ENCODE measurements at regions not wholly inside any gene's neighbourhood (a gene's known extent, or its start where the extent isn't known, plus 50 kb on each side); places are given as distances from the start of the nearest gene placed in this dataset.
A peak's percentile ranks its signal among the peaks of the same experiment; 100 is the strongest.

DNA sequence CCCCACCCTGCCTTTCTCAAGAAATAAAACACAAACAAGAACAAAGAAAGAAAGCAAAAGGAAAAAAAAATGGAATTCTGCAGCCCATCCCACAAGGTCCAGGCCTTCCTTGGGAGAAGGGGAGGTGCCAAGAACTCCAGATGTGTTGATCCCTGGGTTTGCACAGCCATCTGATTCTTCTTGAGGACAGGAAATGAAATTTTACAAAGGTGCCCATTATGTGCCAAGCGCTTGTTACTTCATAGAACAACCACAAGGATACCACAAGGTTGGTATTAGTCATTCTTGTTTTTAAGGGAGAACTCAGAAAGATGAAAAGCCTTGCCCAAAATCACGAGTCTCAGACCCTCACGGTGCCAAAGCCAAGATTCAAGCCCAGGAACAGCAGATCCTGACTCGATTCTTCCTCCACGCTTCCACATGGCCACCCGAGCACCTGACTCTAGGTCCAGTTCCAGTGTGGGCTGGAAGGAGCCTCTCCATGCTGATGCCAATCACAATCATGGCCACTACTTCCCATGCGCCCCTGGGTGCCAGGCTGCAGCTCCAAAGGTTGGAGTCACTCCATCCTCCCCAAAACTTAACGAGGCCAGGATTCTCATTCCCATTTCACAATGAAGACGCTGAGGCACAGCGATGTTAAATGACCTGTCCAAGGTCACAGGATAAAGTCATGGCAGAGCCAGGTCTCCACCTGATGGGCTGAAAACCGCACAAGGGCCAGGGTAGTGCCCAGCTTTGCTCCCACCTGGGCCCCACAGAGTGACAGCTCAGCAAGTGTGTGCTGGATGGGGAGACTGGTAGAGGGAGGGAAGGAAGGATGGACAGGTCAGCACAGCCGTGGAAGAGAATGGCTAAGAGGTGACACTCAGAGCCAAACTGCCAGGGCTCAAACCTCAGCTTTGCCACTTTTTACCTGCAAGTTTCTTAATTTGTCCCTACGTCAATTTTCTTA, 66.7 kb upstream of the TOP1 start:
- no peak overlapping the region for H3K23ac ChIP-seq (ENCODE audit: low read length)
- no peak overlapping the region for H3K9ac ChIP-seq (ENCODE audit: low read length)
- no peak overlapping the region for H3K4me2 ChIP-seq (ENCODE audit: low read length)
- no peak overlapping the region for H3K4ac ChIP-seq (ENCODE audit: low read depth, low read length)
- peaks cover 2% of the 10 kb centered on the region for H3K4me1 ChIP-seq (ENCODE audit: control insufficient read depth, low read depth, low read length)
- no peak overlapping the region for H2BK15ac ChIP-seq (replicated peaks; ENCODE audit: low read depth)
- H3K79me1 ChIP-seq (ENCODE audit: low read length): no peaks in the 10 kb centered on the region
- no peak overlapping the region for H3K4me3 ChIP-seq (ENCODE audit: low read length)
- no peak overlapping the region for H4K5ac ChIP-seq (ENCODE audit: low read length)
- no peak overlapping the region for H3K27ac ChIP-seq (ENCODE audit: low read depth, low read length)
- DNase-seq: no peak
- H2BK120ac ChIP-seq (ENCODE audit: low read depth, low read length): no peak overlapping the region
- no peak overlapping the region for H4K8ac ChIP-seq (ENCODE audit: low read depth, low read length)
- H3K27me3 ChIP-seq (ENCODE audit: insufficient read depth, low read length, poor library complexity): no peaks in the 10 kb centered on the region
- no peak overlapping the region for H2BK5ac ChIP-seq (ENCODE audit: low read length)
- no peak overlapping the region for H2AK5ac ChIP-seq (ENCODE audit: low read length)
- no peaks in the 10 kb centered on the region for H3K36me3 ChIP-seq (ENCODE audit: control insufficient read depth, insufficient read depth, low read length)
- no peak overlapping the region for H3K18ac ChIP-seq (ENCODE audit: low read length)
- H3K56ac ChIP-seq (ENCODE audit: low read length): no peak overlapping the region
- no CpG with 5 or more reads among the region's 13 CpGs for WGBS (ENCODE audit: extremely low coverage, insufficient coverage, low lambda C conversion rate)
- H3K79me2 ChIP-seq (ENCODE audit: control insufficient read depth, insufficient read depth, low read length): no peaks in the 10 kb centered on the region

DNA sequence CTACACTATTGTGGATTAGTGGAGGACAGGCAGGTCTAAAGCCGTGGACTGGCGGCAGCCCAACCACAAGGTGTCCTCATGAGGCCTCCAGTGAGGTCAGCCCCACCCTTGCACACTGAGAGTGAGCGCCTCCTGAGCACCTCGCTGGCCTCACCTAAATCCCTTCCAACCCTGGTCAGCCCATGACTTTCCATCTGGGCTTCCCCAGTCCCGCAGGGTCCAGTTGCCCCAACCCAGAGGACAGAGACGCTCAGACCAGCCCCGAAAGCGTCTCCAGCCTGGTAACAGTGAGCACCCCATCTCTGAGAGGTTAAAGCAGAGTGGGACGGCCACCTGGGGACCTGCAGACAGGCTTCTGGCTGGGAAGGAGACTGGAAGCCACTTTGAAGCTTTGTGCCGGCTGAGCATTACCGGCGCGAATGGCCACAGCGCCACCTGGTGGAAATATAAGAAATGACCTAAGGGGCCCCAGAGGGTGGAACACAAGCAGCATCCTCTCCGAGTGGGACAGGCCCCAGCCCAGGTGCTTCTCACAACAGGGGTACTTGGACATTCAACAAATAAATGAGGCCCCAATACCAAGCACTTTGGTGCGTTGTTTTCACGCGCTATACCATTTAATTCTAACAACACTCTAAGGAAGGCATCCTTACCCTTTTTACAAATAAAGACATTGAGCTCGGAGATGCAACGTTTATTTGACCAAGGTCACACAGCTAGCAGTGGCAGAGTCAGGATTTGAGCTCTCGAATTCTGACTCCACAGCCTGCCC, 65.7 kb upstream of the TOP1 start:
- Histone ChIP-seq H3K9ac (ENCODE audit: low read length) (peak overlapping the region; percentile 33), H3K27ac (ENCODE audit: low read depth, low read length) (no peak overlapping the region), H3K36me3 (ENCODE audit: control insufficient read depth, insufficient read depth, low read length) (no peaks in the 10 kb centered on the region), H3K27me3 (ENCODE audit: insufficient read depth, low read length, poor library complexity) (no peaks in the 10 kb centered on the region), H3K4me3 (ENCODE audit: low read length) (no peak overlapping the region), H4K8ac (ENCODE audit: low read depth, low read length) (no peak overlapping the region), H3K79me2 (ENCODE audit: control insufficient read depth, insufficient read depth, low read length) (no peaks in the 10 kb centered on the region), H2BK15ac (replicated peaks; ENCODE audit: low read depth) (no peak overlapping the region), H3K23ac (ENCODE audit: low read length) (no peak overlapping the region), H3K4ac (ENCODE audit: low read depth, low read length) (no peak overlapping the region), H2BK5ac (ENCODE audit: low read length) (no peak overlapping the region), H3K79me1 (ENCODE audit: low read length) (no peaks in the 10 kb centered on the region), H2BK120ac (ENCODE audit: low read depth, low read length) (no peak overlapping the region), H3K4me2 (ENCODE audit: low read length) (no peak overlapping the region), H3K56ac (ENCODE audit: low read length) (peak overlapping the region; percentile 73), H2AK5ac (ENCODE audit: low read length) (no peak overlapping the region), H4K5ac (ENCODE audit: low read length) (no peak overlapping the region), H3K4me1 (ENCODE audit: control insufficient read depth, low read depth, low read length) (peaks cover 2% of the 10 kb centered on the region), H3K18ac (ENCODE audit: low read length) (no peak overlapping the region)
- DNase-seq: peak; percentile 83
- no CpG with 5 or more reads among the region's 21 CpGs for WGBS (ENCODE audit: extremely low coverage, insufficient coverage, low lambda C conversion rate)

DNA sequence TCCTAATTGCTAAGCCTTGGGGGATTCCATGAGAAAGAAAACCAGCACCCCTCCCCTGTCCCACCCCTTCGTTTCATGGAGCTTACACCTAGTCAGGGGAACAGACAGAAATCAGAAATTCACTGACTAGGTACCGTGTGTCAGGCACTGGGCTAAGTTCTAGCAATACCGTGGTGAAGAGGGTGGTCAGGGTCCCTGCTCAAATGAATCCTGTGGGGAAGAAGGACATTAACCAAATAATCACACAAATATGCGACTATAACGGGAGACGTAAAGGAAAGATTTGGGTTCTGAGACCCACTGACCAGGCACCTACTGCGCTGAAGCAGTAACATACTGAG, 65.1 kb upstream of the TOP1 start:
- Histone ChIP-seq H3K18ac (ENCODE audit: low read length) (no peak overlapping the region), H2BK5ac (ENCODE audit: low read length) (no peak overlapping the region), H3K4me3 (ENCODE audit: low read length) (no peak overlapping the region), H3K4me2 (ENCODE audit: low read length) (no peak overlapping the region), H3K4me1 (ENCODE audit: control insufficient read depth, low read depth, low read length) (peaks cover 2% of the 10 kb centered on the region), H3K27ac (ENCODE audit: low read depth, low read length) (no peak overlapping the region), H3K23ac (ENCODE audit: low read length) (no peak overlapping the region), H4K5ac (ENCODE audit: low read length) (no peak overlapping the region), H4K8ac (ENCODE audit: low read depth, low read length) (no peak overlapping the region), H2BK15ac (replicated peaks; ENCODE audit: low read depth) (no peak overlapping the region), H3K27me3 (ENCODE audit: insufficient read depth, low read length, poor library complexity) (no peaks in the 10 kb centered on the region), H3K56ac (ENCODE audit: low read length) (no peak overlapping the region), H3K79me1 (ENCODE audit: low read length) (no peaks in the 10 kb centered on the region), H2AK5ac (ENCODE audit: low read length) (no peak overlapping the region), H3K79me2 (ENCODE audit: control insufficient read depth, insufficient read depth, low read length) (no peaks in the 10 kb centered on the region), H3K36me3 (ENCODE audit: control insufficient read depth, insufficient read depth, low read length) (no peaks in the 10 kb centered on the region), H3K4ac (ENCODE audit: low read depth, low read length) (no peak overlapping the region), H2BK120ac (ENCODE audit: low read depth, low read length) (no peak overlapping the region), H3K9ac (ENCODE audit: low read length) (no peak overlapping the region)
- no CpG with 5 or more reads among the region's 7 CpGs for WGBS (ENCODE audit: extremely low coverage, insufficient coverage, low lambda C conversion rate)
- no peak for DNase-seq

DNA sequence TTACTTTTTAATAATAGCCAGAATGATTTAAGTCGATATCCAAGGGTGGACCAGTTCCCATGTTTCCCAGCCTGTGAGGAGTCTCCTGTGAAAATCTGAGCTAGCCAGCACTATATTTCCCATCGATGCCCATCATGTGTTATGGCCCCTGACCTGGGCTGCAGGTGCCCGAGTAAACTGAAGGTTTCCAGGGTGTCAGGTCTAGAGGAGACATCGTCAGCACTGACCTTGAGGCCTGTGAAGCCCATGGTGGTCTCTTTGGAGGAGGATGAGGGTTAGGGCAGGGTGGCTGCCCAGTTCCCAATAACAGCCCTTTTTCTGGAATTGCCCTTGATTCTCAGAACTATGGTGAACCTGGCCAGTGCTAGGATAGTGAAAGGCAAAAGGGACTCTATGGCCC, 63.0 kb upstream of the TOP1 start:
- no peak overlapping the region for H2BK15ac ChIP-seq (replicated peaks; ENCODE audit: low read depth)
- H2BK120ac ChIP-seq (ENCODE audit: low read depth, low read length): no peak overlapping the region
- no peak overlapping the region for H3K23ac ChIP-seq (ENCODE audit: low read length)
- WGBS (ENCODE audit: extremely low coverage, insufficient coverage, low lambda C conversion rate): no CpG with 5 or more reads among the region's 4 CpGs
- no peaks in the 10 kb centered on the region for H3K79me2 ChIP-seq (ENCODE audit: control insufficient read depth, insufficient read depth, low read length)
- H3K27me3 ChIP-seq (ENCODE audit: insufficient read depth, low read length, poor library complexity): no peaks in the 10 kb centered on the region
- H3K4me3 ChIP-seq (ENCODE audit: low read length): no peak overlapping the region
- H3K56ac ChIP-seq (ENCODE audit: low read length): no peak overlapping the region
- H2AK5ac ChIP-seq (ENCODE audit: low read length): no peak overlapping the region
- no peak overlapping the region for H3K4me2 ChIP-seq (ENCODE audit: low read length)
- no peak overlapping the region for H3K4ac ChIP-seq (ENCODE audit: low read depth, low read length)
- no peaks in the 10 kb centered on the region for H3K36me3 ChIP-seq (ENCODE audit: control insufficient read depth, insufficient read depth, low read length)
- H2BK5ac ChIP-seq (ENCODE audit: low read length): no peak overlapping the region
- H3K9ac ChIP-seq (ENCODE audit: low read length): no peak overlapping the region
- DNase-seq: no peak
- H3K27ac ChIP-seq (ENCODE audit: low read depth, low read length): no peak overlapping the region
- H4K5ac ChIP-seq (ENCODE audit: low read length): no peak overlapping the region
- no peak overlapping the region for H3K18ac ChIP-seq (ENCODE audit: low read length)
- H4K8ac ChIP-seq (ENCODE audit: low read depth, low read length): no peak overlapping the region
- no peaks in the 10 kb centered on the region for H3K79me1 ChIP-seq (ENCODE audit: low read length)
- peaks cover 2% of the 10 kb centered on the region for H3K4me1 ChIP-seq (ENCODE audit: control insufficient read depth, low read depth, low read length)

DNA sequence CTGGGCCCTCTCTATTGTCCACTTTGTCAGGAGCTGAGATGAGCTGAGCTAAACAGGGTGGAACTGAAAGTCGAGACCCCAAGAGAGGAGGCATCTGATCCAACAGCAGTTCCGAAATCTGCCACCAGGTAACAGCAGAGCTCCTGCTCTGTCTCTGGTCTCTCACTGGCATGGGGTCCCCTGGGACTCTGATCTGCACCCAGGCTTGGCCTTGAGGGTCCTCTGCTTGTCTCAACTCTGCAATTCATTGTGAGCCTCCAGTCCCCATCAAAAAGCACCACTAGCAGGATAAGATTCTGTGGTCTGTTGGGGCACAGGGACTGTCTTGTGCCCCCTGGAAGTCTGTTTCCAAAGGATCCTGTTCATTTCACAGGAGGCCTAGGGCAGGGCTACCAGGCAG, 62.5 kb upstream of the TOP1 start:
- no CpG with 5 or more reads among the region's 2 CpGs for WGBS (ENCODE audit: extremely low coverage, insufficient coverage, low lambda C conversion rate)
- no peak overlapping the region for H3K27ac ChIP-seq (ENCODE audit: low read depth, low read length)

More for the DNA sequence above, 62.5 kb upstream of the TOP1 start:
- H3K36me3 ChIP-seq (ENCODE audit: control insufficient read depth, insufficient read depth, low read length): no peaks in the 10 kb centered on the region
- H3K4me3 ChIP-seq (ENCODE audit: low read length): no peak overlapping the region
- no peak overlapping the region for H2BK15ac ChIP-seq (replicated peaks; ENCODE audit: low read depth)
- no peak overlapping the region for H3K56ac ChIP-seq (ENCODE audit: low read length)
- H2BK5ac ChIP-seq (ENCODE audit: low read length): no peak overlapping the region
- H3K4ac ChIP-seq (ENCODE audit: low read depth, low read length): no peak overlapping the region
- no peak overlapping the region for H4K5ac ChIP-seq (ENCODE audit: low read length)
- no peaks in the 10 kb centered on the region for H3K79me1 ChIP-seq (ENCODE audit: low read length)
- no peaks in the 10 kb centered on the region for H3K27me3 ChIP-seq (ENCODE audit: insufficient read depth, low read length, poor library complexity)
- H2AK5ac ChIP-seq (ENCODE audit: low read length): no peak overlapping the region
- H3K18ac ChIP-seq (ENCODE audit: low read length): no peak overlapping the region
- H3K79me2 ChIP-seq (ENCODE audit: control insufficient read depth, insufficient read depth, low read length): no peaks in the 10 kb centered on the region
- peaks cover 2% of the 10 kb centered on the region for H3K4me1 ChIP-seq (ENCODE audit: control insufficient read depth, low read depth, low read length)
- H2BK120ac ChIP-seq (ENCODE audit: low read depth, low read length): no peak overlapping the region
- DNase-seq: peak; percentile 59
- H4K8ac ChIP-seq (ENCODE audit: low read depth, low read length): no peak overlapping the region
- no peak overlapping the region for H3K9ac ChIP-seq (ENCODE audit: low read length)
- no peak overlapping the region for H3K4me2 ChIP-seq (ENCODE audit: low read length)
- H3K23ac ChIP-seq (ENCODE audit: low read length): no peak overlapping the region

Data from mesendoderm (in vitro differentiated cells).